Trophoblast cell (in vitro differentiated cells and primary cell): ENCODE measurements at regions not wholly inside any gene's neighbourhood (a gene's known extent, or its start where the extent isn't known, plus 50 kb on each side); places are given as distances from the start of the nearest gene placed in this dataset.

Source experiments
- DNase-seq, 2 donors: peaks; one replicate each; pipeline ENCODE4 v3.0.0-alpha.2; 2016
- H2AFZ ChIP-seq: 2 replicates; pipeline ENCODE4 v1.6.1; 2013; ENCODE audit warnings: low read length, moderate library complexity, mild to moderate bottlenecking; ENCODE audit not compliant: insufficient read depth, poor library complexity
- H2AK5ac ChIP-seq: 2 replicates; pipeline ENCODE4 v1.6.1; 2013; ENCODE audit warnings: mild to moderate bottlenecking, low read length
- H2BK120ac ChIP-seq: 2 replicates; pipeline ENCODE4 v1.6.1; 2013; ENCODE audit warnings: low read length, mild to moderate bottlenecking, moderate library complexity; ENCODE audit not compliant: insufficient read depth, poor library complexity
- H2BK12ac ChIP-seq: 2 replicates; pipeline ENCODE4 v1.6.1; 2013; ENCODE audit warnings: mild to moderate bottlenecking, low read length, moderate library complexity
- H2BK5ac ChIP-seq: 2 replicates; pipeline ENCODE4 v1.6.1; 2013; ENCODE audit warnings: low read length, low read depth, moderate library complexity, mild to moderate bottlenecking; ENCODE audit not compliant: poor library complexity
- H3K14ac ChIP-seq: 2 replicates; pipeline ENCODE4 v1.6.1; 2013; ENCODE audit warnings: mild to moderate bottlenecking, low read length
- H3K18ac ChIP-seq: 2 replicates; pipeline ENCODE4 v1.6.1; 2013; ENCODE audit warnings: mild to moderate bottlenecking, low read length
- H3K23ac ChIP-seq: 2 replicates; pipeline ENCODE4 v1.6.1; 2013; ENCODE audit warnings: low read length
- H3K27ac ChIP-seq: 2 replicates; pipeline ENCODE4 v1.5.1; 2013; ENCODE audit warnings: low read depth, mild to moderate bottlenecking, inconsistent platforms, low read length, moderate library complexity
- H3K27me3 ChIP-seq: 2 replicates; pipeline ENCODE4 v1.6.1; 2013; ENCODE audit warnings: inconsistent platforms, mild to moderate bottlenecking, low read length, moderate library complexity; ENCODE audit not compliant: insufficient read depth
- H3K36me3 ChIP-seq, 2 experiments: 1 replicate in 1 of 2; 2 replicates in 1 of 2; pipeline ENCODE4 v1.6.1; 2013; ENCODE audit warnings: low read length in 2 of 2, mild to moderate bottlenecking in 2 of 2, moderate library complexity in 1 of 2; ENCODE audit not compliant: insufficient read depth in 2 of 2, control insufficient read depth in 1 of 2
- H3K4ac ChIP-seq: 2 replicates; pipeline ENCODE4 v1.6.1; 2013; ENCODE audit warnings: low read depth, mild to moderate bottlenecking, low read length, moderate library complexity
- H3K4me1 ChIP-seq, 2 experiments: 1 replicate in 1 of 2; 2 replicates in 1 of 2; pipeline ENCODE4 v1.6.1; 2013; ENCODE audit warnings: low read length in 2 of 2, mild to moderate bottlenecking in 2 of 2, moderate library complexity in 1 of 2; ENCODE audit not compliant: insufficient read depth in 2 of 2, control insufficient read depth in 1 of 2
- H3K4me2 ChIP-seq: 2 replicates; pipeline ENCODE4 v1.6.1; 2013; ENCODE audit warnings: inconsistent platforms, mild to moderate bottlenecking, low read length, moderate library complexity
- H3K4me3 ChIP-seq: 2 replicates; pipeline ENCODE4 v1.5.1; 2013; ENCODE audit warnings: mild to moderate bottlenecking, low read depth, low read length, inconsistent platforms
- H3K79me1 ChIP-seq: one replicate; pipeline ENCODE4 v1.6.1; 2013; ENCODE audit warnings: low read length
- H3K79me2 ChIP-seq: 2 replicates; pipeline ENCODE4 v1.6.1; 2013; ENCODE audit warnings: low read length, mild to moderate bottlenecking; ENCODE audit not compliant: control insufficient read depth, insufficient read depth, poor library complexity
- H3K9ac ChIP-seq: 2 replicates; pipeline ENCODE4 v1.6.1; 2013; ENCODE audit warnings: mild to moderate bottlenecking, low read length
- H3K9me3 ChIP-seq: 2 replicates; pipeline ENCODE4 v1.6.1; 2013; ENCODE audit warnings: low read depth, mild to moderate bottlenecking, control low read depth, inconsistent platforms, low read length; ENCODE audit not compliant: insufficient read depth
- H4K12ac ChIP-seq: 2 replicates; pipeline ENCODE4 v1.6.1; 2013; ENCODE audit warnings: low read depth, mild to moderate bottlenecking, low read length, moderate library complexity
- H4K8ac ChIP-seq: 2 replicates; pipeline ENCODE4 v1.6.1; 2013; ENCODE audit warnings: low read depth, mild to moderate bottlenecking, low read length, moderate library complexity
- H4K91ac ChIP-seq: one replicate; pipeline ENCODE4 v1.6.1; 2013; ENCODE audit warnings: low read depth, mild to moderate bottlenecking, low read length, moderate library complexity
- WGBS: extraction: QIAGEN DNeasy Blood & Tissue Kit; methylation state at CpG from one replicate; pipeline ENCODE4 v1.1.7; 2013; ENCODE audit warnings: missing lambda C conversion rate; ENCODE audit not compliant: insufficient read length, insufficient coverage; ENCODE audit errors: extremely low coverage; 5-methylcytosine and 5-hydroxymethylcytosine counted together

DNA sequence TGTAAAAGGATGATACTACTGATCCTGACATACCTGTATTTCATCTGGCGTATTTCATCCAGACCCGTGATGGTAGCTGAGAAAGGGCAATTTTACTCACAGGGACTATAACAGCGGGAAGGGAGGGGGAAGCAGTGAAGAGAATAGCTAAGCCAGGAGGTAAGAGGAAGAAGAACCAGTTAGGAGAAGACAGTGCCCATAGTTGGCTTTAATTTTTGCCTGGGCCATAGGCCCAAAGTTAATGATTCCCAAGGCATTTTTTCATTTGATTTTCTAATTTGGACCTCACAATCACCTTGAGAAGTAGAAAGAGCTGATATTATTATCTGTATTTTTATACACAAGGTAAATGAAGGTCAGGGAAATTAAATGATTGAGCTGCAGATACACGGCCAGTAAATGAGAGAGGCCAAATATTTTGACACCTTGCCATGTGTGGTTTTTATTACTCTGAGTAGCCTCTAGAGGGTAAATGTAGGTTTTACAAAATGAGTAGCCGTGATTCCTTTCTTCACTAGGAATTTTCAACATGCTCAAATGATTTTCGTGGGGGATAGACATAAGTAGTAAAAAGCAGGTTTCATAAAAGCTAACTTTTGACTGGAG, 382.2 kb downstream of the FUT8 start:
- no peaks in the 10 kb centered on the region for H3K79me2 ChIP-seq
- H3K9ac ChIP-seq, result no peak overlapping the region
- no peak for DNase-seq
- no peak overlapping the region for H3K4me3 ChIP-seq
- no peak overlapping the region for H4K12ac ChIP-seq
- H4K91ac ChIP-seq, result no peak overlapping the region
- H2BK120ac ChIP-seq, result no peak overlapping the region
- H3K4ac ChIP-seq, result no peak overlapping the region
- no peaks in the 10 kb centered on the region for H3K79me1 ChIP-seq
- H3K36me3 ChIP-seq, result no peaks in the 10 kb centered on the region
- H3K9me3 ChIP-seq, result no peaks in the 10 kb centered on the region
- H3K4me2 ChIP-seq, result no peak overlapping the region
- H2AFZ ChIP-seq, result no peak overlapping the region
- no peak overlapping the region for H2BK12ac ChIP-seq
- no CpG with 5 or more reads among the region's 6 CpGs for WGBS
- H4K8ac ChIP-seq, result no peak overlapping the region
- no peak overlapping the region for H3K18ac ChIP-seq
- no peak overlapping the region for H3K23ac ChIP-seq
- H3K27ac ChIP-seq, result no peak overlapping the region
- no peak overlapping the region for H3K14ac ChIP-seq
- peaks cover 4 to 10% of the 10 kb centered on the region in 2 experiments for H3K4me1 ChIP-seq
- H3K27me3 ChIP-seq, result no peaks in the 10 kb centered on the region
- H2AK5ac ChIP-seq, result no peak overlapping the region
- H2BK5ac ChIP-seq, result no peak overlapping the region

DNA sequence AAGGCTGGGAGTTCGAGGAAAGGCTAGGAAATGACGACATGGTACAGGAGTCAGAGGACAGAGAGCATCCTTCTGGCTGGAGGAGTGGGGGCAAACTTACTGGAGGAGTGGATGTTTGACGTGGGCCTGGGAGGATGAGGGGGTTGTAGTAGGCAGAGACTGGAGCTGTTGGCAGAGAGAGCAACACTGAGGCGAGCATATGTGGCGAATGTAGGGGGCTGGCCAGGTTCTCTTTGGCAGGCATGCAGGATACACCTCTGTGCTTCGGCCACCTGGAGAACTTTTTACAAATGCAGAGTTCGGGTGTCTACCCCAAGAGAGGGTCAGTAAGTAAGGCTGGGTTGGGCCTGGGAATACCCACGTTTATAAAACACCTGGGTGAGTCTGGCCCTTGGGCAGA, 385.7 kb downstream of the FUT8 start:
- no peak overlapping the region for H2AFZ ChIP-seq
- no peak overlapping the region for H3K18ac ChIP-seq
- H3K79me1 ChIP-seq, result no peaks in the 10 kb centered on the region
- H3K14ac ChIP-seq, result no peak overlapping the region
- H3K4me1 ChIP-seq, result no peaks in the 10 kb centered on the region
- whole genome bisulfite sequencing, result no CpG with 5 or more reads among the region's 8 CpGs
- no peak overlapping the region for H3K4ac ChIP-seq
- H3K27ac ChIP-seq, result no peak overlapping the region
- H2BK5ac ChIP-seq, result no peak overlapping the region
- H4K8ac ChIP-seq, result no peak overlapping the region
- H3K4me2 ChIP-seq, result no peak overlapping the region
- no peaks in the 10 kb centered on the region for H3K27me3 ChIP-seq
- H3K9me3 ChIP-seq, result no peaks in the 10 kb centered on the region
- no peak overlapping the region for H3K23ac ChIP-seq
- no peak overlapping the region for H4K12ac ChIP-seq
- no peak overlapping the region for H2AK5ac ChIP-seq
- no peak overlapping the region for H4K91ac ChIP-seq
- H3K36me3 ChIP-seq, result no peaks in the 10 kb centered on the region
- no peaks in the 10 kb centered on the region for H3K79me2 ChIP-seq
- no peak overlapping the region for H3K9ac ChIP-seq
- no peak for DNase-seq
- no peak overlapping the region for H3K4me3 ChIP-seq
- H2BK120ac ChIP-seq, result no peak overlapping the region
- H2BK12ac ChIP-seq, result no peak overlapping the region

DNA sequence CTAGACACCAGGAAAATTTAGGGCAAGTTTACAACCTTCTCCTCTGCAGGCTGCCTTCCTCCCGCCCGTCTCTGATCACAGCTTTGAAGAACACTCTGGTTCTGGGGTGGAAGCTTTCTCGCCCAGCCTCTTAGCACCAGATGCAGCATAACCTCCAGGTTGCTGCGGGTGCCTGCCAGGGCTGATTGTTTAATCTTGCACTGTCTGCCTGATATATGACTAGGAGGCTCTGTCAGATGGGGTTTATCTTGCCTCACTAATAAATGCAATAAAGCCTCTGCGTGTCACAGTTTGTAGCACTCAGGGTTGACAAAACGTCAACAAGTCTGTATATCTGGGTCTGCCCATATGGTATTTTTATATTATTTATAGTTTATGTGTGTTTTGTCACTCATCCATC, 388.2 kb downstream of the FUT8 start:
- Histone ChIP-seq H3K4me1 (no peaks in the 10 kb centered on the region), H3K18ac (no peak overlapping the region), H3K4me2 (no peak overlapping the region), H4K12ac (no peak overlapping the region), H3K9me3 (no peaks in the 10 kb centered on the region), H2BK12ac (no peak overlapping the region), H3K27ac (no peak overlapping the region), H2AK5ac (no peak overlapping the region), H4K8ac (no peak overlapping the region), H3K79me1 (no peaks in the 10 kb centered on the region), H2BK120ac (no peak overlapping the region), H2BK5ac (no peak overlapping the region), H3K14ac (no peak overlapping the region), H3K23ac (no peak overlapping the region), H3K4ac (no peak overlapping the region), H2AFZ (no peak overlapping the region), H3K36me3 (no peaks in the 10 kb centered on the region), H4K91ac (no peak overlapping the region), H3K4me3 (no peak overlapping the region), H3K9ac (no peak overlapping the region), H3K27me3 (no peaks in the 10 kb centered on the region), H3K79me2 (no peaks in the 10 kb centered on the region)
- no CpG with 5 or more reads among the region's 6 CpGs for WGBS
- no peak for DNase-seq

DNA sequence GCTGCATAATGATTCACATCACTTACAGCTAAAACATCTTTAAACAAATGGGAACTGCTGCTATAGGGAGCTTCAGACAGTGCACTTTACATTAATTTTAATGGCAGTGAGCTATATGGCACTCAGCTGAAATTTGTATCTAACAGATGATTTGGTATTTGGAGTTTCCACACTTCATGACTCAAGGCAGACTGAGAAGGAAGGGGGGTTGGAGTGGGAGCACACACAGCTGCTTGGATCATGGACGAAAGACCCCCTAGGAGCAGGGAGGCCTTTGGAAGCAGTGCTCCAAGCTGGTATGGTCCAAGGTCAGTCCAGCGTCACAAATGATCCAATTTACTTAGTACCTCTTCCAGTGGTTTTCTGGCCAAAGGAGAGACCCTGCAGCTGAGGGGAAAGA, 389.7 kb downstream of the FUT8 start:
- Histone ChIP-seq H3K4me2 (no peak overlapping the region), H2AK5ac (no peak overlapping the region), H4K91ac (no peak overlapping the region), H3K36me3 (no peaks in the 10 kb centered on the region), H3K23ac (no peak overlapping the region), H3K79me2 (no peaks in the 10 kb centered on the region), H3K9me3 (no peaks in the 10 kb centered on the region), H3K79me1 (no peaks in the 10 kb centered on the region), H3K9ac (no peak overlapping the region), H2BK12ac (no peak overlapping the region), H3K4ac (no peak overlapping the region), H3K4me3 (no peak overlapping the region), H2BK5ac (no peak overlapping the region), H4K8ac (no peak overlapping the region), H4K12ac (no peak overlapping the region), H2BK120ac (no peak overlapping the region), H3K14ac (no peak overlapping the region), H3K18ac (no peak overlapping the region), H3K4me1 (no peaks in the 10 kb centered on the region), H3K27ac (no peak overlapping the region), H2AFZ (no peak overlapping the region), H3K27me3 (no peaks in the 10 kb centered on the region)
- no peak for DNase-seq
- no CpG with 5 or more reads among the region's 2 CpGs for WGBS
